Dermis blood vessel endothelial cell (primary cell): ENCODE measurements at regions not wholly inside any gene's neighbourhood (a gene's known extent, or its start where the extent isn't known, plus 50 kb on each side); places are given as distances from the start of the nearest gene placed in this dataset.

Experiments
- DNase-seq: peaks from one replicate; pipeline ENCODE4 v3.0.0; 2010

DNA sequence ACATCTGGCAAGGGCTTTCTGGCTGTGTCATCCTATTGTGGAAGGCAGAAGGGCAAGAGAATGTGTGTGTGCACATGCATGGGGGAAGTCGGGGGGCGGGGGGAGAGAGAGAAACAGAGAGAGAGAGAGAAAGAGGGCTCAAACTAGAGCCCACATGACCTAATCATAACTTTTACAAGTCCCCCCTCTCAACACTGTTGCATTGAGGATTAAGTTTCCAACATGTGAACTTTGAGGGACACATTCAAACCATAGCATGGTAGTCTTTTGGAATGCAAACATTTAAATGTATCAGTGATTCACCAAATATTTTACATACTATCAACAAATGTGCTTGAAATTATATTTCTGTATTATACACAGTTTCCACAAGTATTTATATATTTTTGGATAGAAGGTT lies 655.4 kb upstream of the B3GALT2 start:
- no peak for DNase-seq

GRCh38 chr1:193831465-193831864 lies 645.1 kb upstream of the B3GALT2 start:
- DNase-seq = no peak

DNA sequence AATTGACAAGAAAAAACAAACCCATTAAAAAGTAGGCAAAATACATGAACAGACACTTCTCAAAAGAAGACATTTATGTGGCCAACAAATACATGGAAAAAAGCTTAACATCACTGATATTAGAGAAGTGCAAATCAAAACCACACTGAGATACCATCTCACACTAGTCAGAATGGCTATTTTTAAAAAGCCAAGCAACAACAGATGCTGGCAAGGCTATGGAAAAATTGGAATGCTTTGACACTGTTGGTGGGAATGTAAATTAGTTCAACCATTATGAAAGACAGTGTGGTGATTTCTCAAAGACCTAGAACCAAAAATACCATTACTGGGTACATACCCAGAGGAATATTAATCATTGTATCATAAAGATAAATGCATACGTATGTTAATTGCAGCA lies 641.1 kb upstream of the B3GALT2 start:
- DNase-seq = no peak

DNA sequence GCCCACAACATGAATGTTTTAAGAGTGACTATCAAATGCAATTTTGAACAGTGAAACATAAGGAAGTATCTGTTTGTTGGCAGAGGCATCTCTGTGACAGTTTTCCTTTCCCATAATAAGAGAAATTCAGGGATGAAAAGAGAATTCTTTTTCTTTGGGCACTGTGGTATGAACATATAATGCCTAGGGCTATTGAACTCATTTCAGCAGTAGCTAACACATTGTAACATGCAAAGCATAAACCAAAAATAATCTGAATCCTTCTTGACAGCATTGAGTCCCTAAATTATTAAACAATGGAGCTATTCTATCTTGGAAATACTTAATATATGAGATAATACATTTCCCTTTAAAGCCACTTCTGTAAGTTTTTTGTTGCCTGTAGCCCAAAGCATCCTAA lies 633.0 kb upstream of the B3GALT2 start:
- DNase-seq = no peak

DNA sequence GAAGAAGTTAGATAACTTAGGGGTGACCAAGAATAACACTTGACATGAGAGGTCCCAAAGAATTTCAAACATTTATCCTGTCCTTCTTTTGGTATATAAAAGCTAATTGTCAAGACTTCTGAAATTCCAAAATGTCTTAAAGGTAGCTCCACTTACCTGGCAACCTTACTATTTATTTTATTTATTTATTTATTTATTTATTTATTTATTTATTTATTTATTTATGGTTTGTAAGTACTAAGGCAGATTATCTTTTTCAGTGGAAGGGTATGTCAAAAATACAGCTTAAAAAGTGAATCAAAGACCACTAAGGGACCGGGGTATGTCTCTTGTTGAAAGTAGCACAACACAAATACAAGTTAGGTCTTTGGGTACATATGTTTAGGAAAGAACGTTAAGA lies 620.8 kb upstream of the B3GALT2 start:
- no peak for DNase-seq

GRCh38 chr1:193806079-193807048 lies 620.0 kb upstream of the B3GALT2 start:
- no peak for DNase-seq

DNA sequence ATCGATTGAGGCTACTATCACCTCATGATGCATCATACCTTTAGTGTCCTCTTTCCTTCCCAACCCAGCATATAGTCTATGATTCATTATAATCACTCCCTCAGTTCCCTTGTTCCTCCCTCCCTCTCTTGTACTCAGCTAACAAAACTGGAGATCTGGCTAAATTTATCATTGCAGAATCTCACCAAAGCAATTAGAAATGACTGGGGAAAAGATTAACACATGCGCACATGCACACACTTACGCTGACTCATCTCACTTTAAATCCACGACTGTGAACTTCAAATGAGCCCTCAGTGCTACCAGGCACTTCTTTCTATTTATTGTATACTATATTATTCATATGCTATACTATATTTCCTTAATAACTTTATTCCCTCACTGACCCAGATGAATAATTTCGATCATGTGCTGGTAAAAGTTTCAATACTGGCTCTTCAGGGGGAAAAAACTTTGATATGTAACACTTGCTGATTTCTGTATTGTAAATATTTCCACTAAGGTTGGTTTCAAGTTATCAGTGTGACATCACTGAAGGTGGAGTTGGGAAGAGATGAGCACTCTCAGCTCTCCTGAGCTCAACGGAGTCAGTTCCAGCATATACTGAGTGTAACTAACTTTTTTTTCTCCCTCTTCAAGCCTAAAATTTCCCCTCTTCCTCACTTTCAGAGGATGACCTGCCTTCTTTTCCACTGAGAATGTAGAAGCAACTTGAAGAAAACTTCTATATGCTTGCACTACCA lies 613.7 kb upstream of the B3GALT2 start:
- no peak for DNase-seq

DNA sequence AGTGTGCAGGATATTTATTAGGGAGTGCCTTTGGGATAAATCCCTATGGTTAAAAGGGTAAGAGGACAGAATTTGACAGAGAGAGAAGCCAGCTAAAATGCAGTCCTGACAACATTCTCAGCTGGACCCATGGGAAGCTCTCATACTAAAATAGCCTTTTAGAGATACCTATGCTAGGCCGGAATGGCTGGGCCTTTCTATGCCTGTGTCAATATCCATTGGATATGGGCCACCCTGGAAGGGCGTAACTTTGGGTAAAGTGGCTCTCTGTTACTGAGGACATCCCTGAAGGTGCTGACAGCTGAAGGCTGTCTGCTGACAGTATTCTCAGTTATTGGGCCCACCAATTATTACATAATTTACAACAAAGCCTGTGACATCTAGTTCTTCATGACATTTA lies 613.0 kb upstream of the B3GALT2 start:
- no peak for DNase-seq

DNA sequence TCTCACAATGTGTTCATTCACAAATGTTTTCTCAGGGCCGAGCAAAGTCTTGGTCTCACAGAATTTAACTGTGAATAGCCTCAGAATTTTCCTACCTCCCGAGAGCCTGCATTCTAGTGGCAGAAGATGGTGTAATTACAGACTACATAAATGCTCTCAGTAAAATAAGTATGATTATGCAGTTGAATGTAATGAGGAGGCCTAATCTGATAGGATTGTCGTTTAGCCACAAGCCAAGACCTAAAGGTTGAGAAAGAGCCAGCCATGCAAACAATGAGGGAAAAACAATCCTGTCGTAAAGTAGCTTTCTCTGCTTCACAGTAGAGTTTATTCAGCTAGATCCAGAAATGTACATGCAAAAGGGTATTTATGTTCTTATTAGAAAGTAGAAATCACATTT lies 607.8 kb upstream of the B3GALT2 start:
- DNase-seq = no peak

DNA sequence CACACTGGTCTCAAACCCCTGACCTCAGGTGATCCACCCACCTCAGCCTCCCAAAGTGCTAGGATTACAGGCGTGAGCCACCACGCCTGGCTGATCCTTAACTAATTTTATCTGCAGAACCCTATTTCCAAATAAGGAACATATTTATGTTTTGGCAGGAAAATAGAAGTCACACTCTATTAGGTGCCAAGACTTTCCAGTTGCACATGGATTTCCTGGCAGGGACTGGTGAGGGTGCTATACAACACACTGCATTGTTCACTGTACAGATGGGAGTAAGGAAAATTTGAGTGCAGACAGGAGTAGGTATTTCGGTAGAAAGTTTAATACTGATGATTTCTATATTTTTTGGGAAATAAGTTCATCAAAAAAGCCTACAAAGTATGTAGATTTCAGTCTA lies 605.3 kb upstream of the B3GALT2 start:
- DNase-seq = no peak

GRCh38 chr1:193787061-193787460 lies 600.6 kb upstream of the B3GALT2 start:
- DNase-seq = no peak

DNA sequence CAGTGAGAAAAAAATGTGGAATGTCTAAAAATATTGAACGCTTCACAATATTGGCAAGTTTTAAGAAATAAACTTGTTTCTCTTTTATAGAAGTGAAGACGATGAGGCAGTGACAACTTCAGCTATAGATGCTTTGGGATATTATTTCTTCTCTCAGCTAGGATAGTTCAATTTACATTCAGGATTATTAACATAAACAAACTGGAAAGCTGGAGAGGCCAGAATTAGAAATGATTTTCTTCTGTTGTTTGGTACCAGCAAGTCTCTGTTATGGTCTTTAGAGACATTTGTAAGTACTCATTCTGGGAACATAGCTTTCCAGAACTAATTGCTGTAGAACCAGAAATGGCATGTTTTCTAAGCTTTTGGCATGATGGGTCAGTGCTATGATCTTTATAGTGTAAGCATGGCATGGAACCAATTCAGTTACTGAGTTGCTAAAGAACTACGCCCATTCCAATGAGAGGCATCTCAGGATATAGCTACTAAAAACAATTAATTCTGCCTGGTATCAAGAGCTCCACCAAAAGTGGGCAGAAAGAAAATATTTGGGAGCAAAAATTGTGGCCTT lies 599.5 kb upstream of the B3GALT2 start:
- DNase-seq = no peak

DNA sequence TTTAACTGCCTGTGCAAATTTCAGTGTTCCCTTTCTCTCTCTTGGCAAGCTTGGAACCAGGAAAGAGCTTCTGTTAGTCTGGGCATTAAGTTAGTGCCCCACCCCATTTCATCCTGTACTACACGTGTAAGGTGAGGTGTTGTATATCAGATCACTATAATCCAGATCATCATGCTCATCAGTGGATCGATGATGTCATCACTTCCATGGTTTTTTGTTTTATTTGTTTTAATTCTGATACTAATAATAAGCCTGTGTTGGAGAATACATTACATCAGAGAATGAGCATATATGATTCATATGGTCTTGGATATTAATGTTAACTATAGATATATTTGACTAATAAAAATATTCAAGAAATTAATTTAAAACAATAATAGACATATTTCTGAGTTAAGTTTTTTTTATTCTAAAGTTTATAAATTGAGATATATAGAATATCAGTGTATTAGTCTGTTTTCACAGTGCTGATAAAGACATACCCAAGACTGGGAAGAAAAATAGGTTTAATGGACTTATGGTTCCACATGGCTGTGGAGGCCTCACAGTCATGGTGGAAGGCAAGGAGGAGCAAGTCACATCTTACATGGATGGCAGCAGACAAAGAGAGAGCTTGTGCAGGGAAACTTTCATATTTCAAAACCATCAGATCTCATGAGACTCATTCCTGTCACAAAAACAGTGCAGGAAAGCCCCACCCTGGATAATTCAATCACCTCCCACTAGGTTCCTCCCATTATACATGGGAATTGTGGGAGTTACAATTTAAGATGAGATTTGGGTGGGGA lies 588.3 kb upstream of the B3GALT2 start:
- no peak for DNase-seq

- no peak for DNase-seq
These were observed 585.2 kb upstream of the B3GALT2 start for GRCh38 chr1:193771596-193771995.

- no peak for DNase-seq
These were observed 583.2 kb upstream of the B3GALT2 start for GRCh38 chr1:193769651-193770050.

DNA sequence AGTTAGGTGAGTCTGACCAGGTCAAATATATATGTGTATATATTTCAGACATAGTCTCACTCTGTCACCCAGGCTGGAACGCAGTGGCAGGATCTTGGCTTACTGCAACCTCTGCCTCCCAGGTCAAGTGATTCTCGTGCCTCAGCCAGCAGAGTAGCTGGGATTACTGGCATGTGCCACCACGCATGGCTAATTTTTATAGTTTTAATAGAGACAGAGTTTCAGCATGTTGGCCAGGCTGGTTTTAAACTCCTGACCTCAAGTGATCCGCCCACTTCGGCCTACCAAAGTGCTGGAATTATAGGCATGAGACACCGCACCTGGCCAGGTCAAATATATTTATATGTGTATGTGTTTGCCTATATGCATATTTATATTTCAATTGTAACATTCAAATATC lies 581.5 kb upstream of the B3GALT2 start:
- DNase-seq = no peak

DNA sequence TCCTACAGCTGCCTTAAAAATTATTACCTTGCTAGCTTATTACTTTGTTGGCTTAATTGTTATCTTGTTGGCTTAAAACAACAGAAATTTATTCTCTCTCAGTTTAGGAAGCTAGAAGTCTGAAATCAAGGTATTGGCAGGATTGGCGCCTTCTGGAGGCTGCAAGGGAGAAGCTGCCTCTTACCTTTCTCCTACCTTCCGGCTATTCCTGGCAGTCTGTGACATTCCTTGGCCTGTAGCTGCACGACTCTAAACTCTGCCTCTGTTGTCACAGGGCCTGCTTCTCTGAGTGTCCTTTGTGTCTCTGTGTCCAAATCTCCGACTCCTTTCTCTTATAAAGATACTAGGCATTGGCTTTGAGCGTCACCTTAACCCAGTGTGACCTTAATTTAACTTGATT lies 579.9 kb upstream of the B3GALT2 start:
- no peak for DNase-seq

GRCh38 chr1:193763266-193763665 lies 576.9 kb upstream of the B3GALT2 start:
- peak; percentile 0 for DNase-seq

DNA sequence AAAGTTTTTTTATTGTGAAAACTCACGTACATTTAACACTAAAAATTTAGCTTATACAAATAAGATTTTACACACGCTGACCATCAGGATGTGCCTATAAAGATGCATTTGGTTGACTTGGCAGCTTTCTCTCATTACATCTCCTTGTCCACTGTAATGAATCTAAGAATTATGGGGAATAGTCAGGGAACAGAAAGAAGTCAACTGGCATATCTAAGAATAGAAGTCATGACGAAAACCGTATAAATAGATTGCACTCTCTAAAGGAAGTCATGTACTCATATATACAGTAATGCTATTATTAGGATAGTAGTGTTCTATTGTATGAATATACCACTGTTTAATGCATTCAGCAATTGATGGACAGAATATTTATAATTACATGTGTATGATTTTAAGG lies 575.8 kb upstream of the B3GALT2 start:
- DNase-seq = no peak

- DNase-seq = no peak
These were observed 569.0 kb upstream of the B3GALT2 start for GRCh38 chr1:193755441-193755840.

GRCh38 chr1:193754732-193755427 lies 568.5 kb upstream of the B3GALT2 start:
- DNase-seq = peak; percentile 3

- DNase-seq = no peak
These were observed 567.7 kb upstream of the B3GALT2 start for GRCh38 chr1:193754151-193754550.
